ENCODE measurements at regions not wholly inside any gene's neighbourhood (a gene's known extent, or its start where the extent isn't known, plus 50 kb on each side); places are given as distances from the start of the nearest gene placed in this dataset.

- H3K27ac ChIP-seq (ENCODE audit: low read depth in 1 of 2, low read length in 1 of 2), result peak overlapping the region in 1 of 2 donors; percentile 32
- DNase-seq (no peak), ATAC-seq (ENCODE audit: insufficient read depth, low FRiP score) (no peak)
- H3K9me3 ChIP-seq (ENCODE audit: control insufficient read depth in 4 of 4, insufficient read depth in 3 of 4, low read length in 3 of 4), result no peaks in the 10 kb centered on the region
- H3K4me3 ChIP-seq, result no peak overlapping the region
- WGBS, 2 donors, result 94% methylated on average over 17 of the region's 17 CpGs
- H3K9ac ChIP-seq (ENCODE audit: insufficient read depth in 1 of 2, low read length in 2 of 2), result no peak overlapping the region
- H3K36me3 ChIP-seq (ENCODE audit: control insufficient read depth in 4 of 4, insufficient read depth in 4 of 4, low read length in 4 of 4), result no peaks in the 10 kb centered on the region
- no peaks in the 10 kb centered on the region for H3K27me3 ChIP-seq (ENCODE audit: control insufficient read depth in 3 of 3, insufficient read depth in 3 of 3, low read length in 2 of 3)
- peaks cover 4 to 33% (median 8%) of the 10 kb centered on the region in 5 donors for H3K4me1 ChIP-seq (ENCODE audit: control insufficient read depth in 5 of 5, insufficient read depth in 5 of 5, low read length in 5 of 5)
- TF ChIP-seq CTCF (IDR thresholded peaks at IDR 0.05; ENCODE audit: control extremely low read depth, extremely low read depth), result no peak
These were observed 142.6 kb upstream of the LGALSL start for GRCh38 chr2:64311191-64311910.

- no peaks in the 10 kb centered on the region for H3K36me3 ChIP-seq (ENCODE audit: control insufficient read depth in 4 of 4, insufficient read depth in 4 of 4, low read length in 4 of 4)
- peak overlapping the region in 1 of 2 donors; percentile 32 for H3K27ac ChIP-seq (ENCODE audit: low read depth in 1 of 2, low read length in 1 of 2)
- H3K9me3 ChIP-seq (ENCODE audit: control insufficient read depth in 4 of 4, insufficient read depth in 3 of 4, low read length in 3 of 4), result no peaks in the 10 kb centered on the region
- peak; percentile 86 for ATAC-seq (ENCODE audit: insufficient read depth, low FRiP score)
- TF ChIP-seq CTCF (IDR thresholded peaks at IDR 0.05; ENCODE audit: control extremely low read depth, extremely low read depth), result peak; percentile 42
- peaks cover 4 to 33% (median 8%) of the 10 kb centered on the region in 5 donors for H3K4me1 ChIP-seq (ENCODE audit: control insufficient read depth in 5 of 5, insufficient read depth in 5 of 5, low read length in 5 of 5)
- DNase-seq, result peak; percentile 83 to 90 (median 86)
- no peak overlapping the region for H3K9ac ChIP-seq (ENCODE audit: insufficient read depth in 1 of 2, low read length in 2 of 2)
- H3K4me3 ChIP-seq, result no peak overlapping the region
- 34 to 44% methylated on average over 13 of the region's 13 CpGs for WGBS, 2 donors
- no peaks in the 10 kb centered on the region for H3K27me3 ChIP-seq (ENCODE audit: control insufficient read depth in 3 of 3, insufficient read depth in 3 of 3, low read length in 2 of 3)
These were observed 141.9 kb upstream of the LGALSL start for GRCh38 chr2:64311948-64312621.

- H3K9ac ChIP-seq (ENCODE audit: insufficient read depth in 1 of 2, low read length in 2 of 2), result no peak overlapping the region
- ATAC-seq (ENCODE audit: insufficient read depth, low FRiP score) (no peak), DNase-seq (no peak)
- H3K4me1 ChIP-seq (ENCODE audit: control insufficient read depth in 5 of 5, insufficient read depth in 5 of 5, low read length in 5 of 5), result peaks cover 4 to 33% (median 8%) of the 10 kb centered on the region in 5 donors
- no peak overlapping the region for H3K4me3 ChIP-seq
- no peak for TF ChIP-seq CTCF (IDR thresholded peaks at IDR 0.05; ENCODE audit: control extremely low read depth, extremely low read depth)
- 81 to 84% methylated on average over 13 of the region's 13 CpGs for WGBS, 2 donors
- peak overlapping the region in 1 of 2 donors; percentile 23 for H3K27ac ChIP-seq (ENCODE audit: low read depth in 1 of 2, low read length in 1 of 2)
- no peaks in the 10 kb centered on the region for H3K27me3 ChIP-seq (ENCODE audit: control insufficient read depth in 3 of 3, insufficient read depth in 3 of 3, low read length in 2 of 3)
- H3K9me3 ChIP-seq (ENCODE audit: control insufficient read depth in 4 of 4, insufficient read depth in 3 of 4, low read length in 3 of 4), result no peaks in the 10 kb centered on the region
- H3K36me3 ChIP-seq (ENCODE audit: control insufficient read depth in 4 of 4, insufficient read depth in 4 of 4, low read length in 4 of 4), result no peaks in the 10 kb centered on the region
These were observed 141.2 kb upstream of the LGALSL start for GRCh38 chr2:64312622-64313397.
